GM13976 (cell line): ENCODE measurements at regions not wholly inside any gene's neighbourhood (a gene's known extent, or its start where the extent isn't known, plus 50 kb on each side); places are given as distances from the start of the nearest gene placed in this dataset.

Experiments
- DNase-seq: peaks from one replicate; pipeline ENCODE4 v3.0.0; 2012; ENCODE audit warnings: low spot score
- in situ Hi-C: fragments of 300-500 bp; cut with MboI; formaldehyde crosslinking; loops from one replicate; pipeline ENCODE4 v1.12.0; 2022; ENCODE audit warnings: low sequenced_read_pairs, mixed read lengths, inconsistent platforms; ENCODE audit not compliant: unreplicated experiment
- TF ChIP-seq, protein P1 (sequence below): IDR thresholded peaks from 2 replicates; pipeline ENCODE4 v1.5.1; 2012; ENCODE audit warnings: borderline replicate concordance, mild to moderate bottlenecking; ENCODE audit not compliant: insufficient read depth; ENCODE audit errors: extremely low read depth, missing control alignments, control extremely low read depth

DNA sequence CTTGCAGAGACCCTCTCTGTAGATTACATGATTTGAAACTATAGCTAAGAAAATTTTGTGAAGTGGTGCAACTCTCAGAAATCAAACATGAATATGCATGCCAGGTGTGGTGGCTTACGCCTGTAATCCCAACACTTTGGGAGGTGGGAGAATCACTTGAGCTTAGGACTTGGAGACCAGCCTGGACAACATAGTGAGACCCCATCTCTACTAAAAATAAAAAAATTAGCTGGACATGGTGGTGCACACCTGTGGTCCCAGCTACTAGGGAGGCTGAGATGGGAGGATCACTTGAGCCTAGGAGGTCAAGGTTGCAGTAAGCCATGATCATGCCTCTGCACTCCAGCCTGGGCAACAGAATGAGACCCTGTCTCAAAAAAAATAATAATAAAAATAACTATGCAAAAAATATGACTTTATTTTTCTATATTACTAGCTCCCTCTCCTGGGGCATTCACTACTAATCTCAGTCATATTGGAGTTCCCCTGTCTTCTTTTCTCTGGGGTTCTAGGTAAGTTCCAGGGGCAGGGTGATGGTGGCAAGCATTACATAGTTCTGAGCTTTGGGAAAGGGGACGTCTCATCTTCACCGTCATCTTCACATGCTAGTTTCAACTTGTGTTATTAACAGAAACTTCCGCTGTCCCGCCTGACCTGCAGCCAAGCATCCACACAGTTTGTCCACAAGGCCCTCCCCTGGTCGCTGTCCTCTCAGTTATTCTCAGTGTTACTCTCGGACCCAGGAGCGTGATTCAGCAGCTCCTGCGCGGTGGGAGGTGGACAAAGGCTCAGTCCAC is 96.8 kb upstream of the MBOAT2 start:
- peak; percentile 64 for DNase-seq
- in situ Hi-C loops = no loop called here
- TF ChIP-seq, protein P1, sequence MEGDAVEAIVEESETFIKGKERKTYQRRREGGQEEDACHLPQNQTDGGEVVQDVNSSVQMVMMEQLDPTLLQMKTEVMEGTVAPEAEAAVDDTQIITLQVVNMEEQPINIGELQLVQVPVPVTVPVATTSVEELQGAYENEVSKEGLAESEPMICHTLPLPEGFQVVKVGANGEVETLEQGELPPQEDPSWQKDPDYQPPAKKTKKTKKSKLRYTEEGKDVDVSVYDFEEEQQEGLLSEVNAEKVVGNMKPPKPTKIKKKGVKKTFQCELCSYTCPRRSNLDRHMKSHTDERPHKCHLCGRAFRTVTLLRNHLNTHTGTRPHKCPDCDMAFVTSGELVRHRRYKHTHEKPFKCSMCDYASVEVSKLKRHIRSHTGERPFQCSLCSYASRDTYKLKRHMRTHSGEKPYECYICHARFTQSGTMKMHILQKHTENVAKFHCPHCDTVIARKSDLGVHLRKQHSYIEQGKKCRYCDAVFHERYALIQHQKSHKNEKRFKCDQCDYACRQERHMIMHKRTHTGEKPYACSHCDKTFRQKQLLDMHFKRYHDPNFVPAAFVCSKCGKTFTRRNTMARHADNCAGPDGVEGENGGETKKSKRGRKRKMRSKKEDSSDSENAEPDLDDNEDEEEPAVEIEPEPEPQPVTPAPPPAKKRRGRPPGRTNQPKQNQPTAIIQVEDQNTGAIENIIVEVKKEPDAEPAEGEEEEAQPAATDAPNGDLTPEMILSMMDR = no peak

DNA sequence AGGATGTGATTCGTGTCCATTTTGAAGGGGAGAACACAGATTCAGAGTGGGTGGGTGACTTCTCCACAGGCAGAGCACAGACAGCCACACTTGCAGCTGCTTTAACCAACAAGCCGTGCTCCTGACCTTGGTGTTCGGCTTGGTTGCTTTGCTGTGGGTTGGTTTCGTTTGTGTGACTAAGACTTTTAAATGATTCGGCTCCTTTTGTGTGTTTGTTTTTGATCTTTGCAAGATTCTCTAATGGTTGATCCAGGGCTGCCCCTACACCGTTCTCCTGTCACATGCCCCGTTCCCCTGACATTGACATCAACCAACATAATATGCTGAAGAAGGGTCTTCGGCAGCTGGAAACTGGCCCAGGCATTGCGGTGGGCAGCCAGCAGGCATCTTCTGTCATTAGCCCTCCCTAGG is 95.9 kb upstream of the MBOAT2 start:
- TF ChIP-seq, protein P1 = no peak
- peak; percentile 67 for DNase-seq
- in situ Hi-C loops = no loop called here

DNA sequence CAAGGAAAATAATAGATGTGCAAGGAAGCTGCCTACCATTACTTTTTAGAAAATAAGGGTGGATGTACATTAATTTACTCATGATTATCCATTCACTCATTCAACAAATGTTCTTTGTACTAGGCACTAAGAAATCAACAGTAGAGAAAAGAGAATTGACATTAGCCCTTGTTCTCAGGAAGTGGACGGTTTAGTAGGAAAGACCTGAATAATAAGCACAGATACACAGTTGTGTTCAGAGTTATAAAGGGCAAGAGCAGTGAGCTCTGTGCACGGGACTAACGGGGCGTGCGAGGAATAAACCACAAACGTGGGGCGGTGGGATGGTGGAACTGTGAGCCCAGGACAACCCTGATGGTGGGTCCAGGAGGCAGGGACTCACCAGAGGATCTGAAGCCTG is 94.4 kb upstream of the MBOAT2 start:
- DNase-seq = no peak
- in situ Hi-C loops = no loop called here
- TF ChIP-seq, protein P1 = no peak

DNA sequence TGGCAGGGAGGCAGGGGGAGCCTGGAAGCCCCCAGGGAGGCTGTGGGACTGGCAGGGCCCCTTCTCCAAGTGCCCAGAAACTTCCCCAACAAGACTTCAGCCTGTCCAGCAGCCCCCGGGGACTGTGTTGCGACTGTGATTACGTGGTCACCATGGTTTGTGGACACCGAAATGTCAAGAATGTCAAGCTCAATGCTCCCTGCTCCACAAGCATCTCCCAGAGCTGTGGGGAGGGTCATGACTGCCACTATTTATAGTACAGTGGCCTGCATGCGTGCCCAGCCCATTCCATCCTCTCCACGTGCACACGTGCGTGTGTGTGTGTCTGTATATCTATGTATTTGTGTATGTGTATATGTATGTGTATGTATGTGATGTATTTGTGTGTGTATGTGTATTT is 93.8 kb upstream of the MBOAT2 start:
- TF ChIP-seq, protein P1 = no peak
- no peak for DNase-seq
- in situ Hi-C loops = no loop called here

DNA sequence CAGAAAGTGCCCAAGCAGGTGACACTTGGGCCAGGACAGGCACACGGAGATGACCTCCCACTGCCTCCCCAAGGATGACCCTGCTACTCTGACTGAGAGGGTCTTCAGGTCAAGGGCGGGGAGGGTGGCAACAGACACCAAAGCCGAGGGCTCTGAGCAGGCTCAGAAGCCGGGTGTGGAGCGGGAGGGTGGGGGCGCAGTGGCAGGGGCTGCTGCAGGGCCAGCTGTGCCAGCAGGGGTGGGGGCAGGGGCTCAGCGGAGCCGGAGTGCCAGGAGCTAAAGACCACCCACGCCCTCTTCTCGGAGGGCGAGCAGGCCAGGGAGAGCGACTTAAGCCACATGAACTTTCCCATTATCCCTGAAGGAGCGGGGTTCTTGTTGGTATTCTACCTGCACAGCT is 93.3 kb upstream of the MBOAT2 start:
- no peak for DNase-seq
- TF ChIP-seq, protein P1 = no peak
- in situ Hi-C loops = no loop called here

DNA sequence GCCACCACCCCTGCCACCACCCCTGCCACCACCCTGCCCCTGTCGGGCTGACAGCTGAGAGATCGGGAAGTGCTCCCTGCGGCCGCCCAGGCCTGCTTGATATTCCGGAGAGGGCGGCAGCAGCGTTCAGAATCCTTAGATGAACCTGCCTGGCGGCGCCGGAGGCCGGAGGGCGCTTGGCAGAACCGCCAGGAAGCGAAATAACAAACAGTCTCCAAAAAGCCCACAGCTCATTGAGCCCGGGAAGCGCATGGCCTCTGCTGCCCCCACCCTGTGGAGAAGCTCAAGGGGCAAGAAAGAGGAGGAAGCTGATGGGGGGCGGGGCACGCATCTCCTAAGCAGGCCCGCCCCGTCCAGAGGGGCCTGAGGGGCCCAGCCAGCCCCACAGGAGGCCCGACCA is 92.2 kb upstream of the MBOAT2 start:
- TF ChIP-seq, protein P1 = no peak
- in situ Hi-C loops = no loop called here
- no peak for DNase-seq
